Testis (tissue), 2 donors: ENCODE measurements at regions not wholly inside any gene's neighbourhood (a gene's known extent, or its start where the extent isn't known, plus 50 kb on each side); places are given as distances from the start of the nearest gene placed in this dataset.

Experiments
- POLR2A ChIP-seq: fragments of 450-650 bp; IDR thresholded peaks from one replicate; pipeline ENCODE4 v1.6.1; 2017; ENCODE audit warnings: antibody characterized with exemption, mild to moderate bottlenecking, moderate library complexity
- TF ChIP-seq, protein P1 (sequence below), 3 experiments: fragments of 450-650 bp in 2 of 3; fragments of 200-600 bp in 1 of 3; sonication (generic) in 1 of 3; IDR thresholded peaks; one replicate each; pipeline ENCODE4 v1.5.1; 2016 to 2019; ENCODE audit warnings: antibody characterized with exemption in 3 of 3, mild to moderate bottlenecking in 2 of 3, moderate library complexity in 1 of 3

DNA sequence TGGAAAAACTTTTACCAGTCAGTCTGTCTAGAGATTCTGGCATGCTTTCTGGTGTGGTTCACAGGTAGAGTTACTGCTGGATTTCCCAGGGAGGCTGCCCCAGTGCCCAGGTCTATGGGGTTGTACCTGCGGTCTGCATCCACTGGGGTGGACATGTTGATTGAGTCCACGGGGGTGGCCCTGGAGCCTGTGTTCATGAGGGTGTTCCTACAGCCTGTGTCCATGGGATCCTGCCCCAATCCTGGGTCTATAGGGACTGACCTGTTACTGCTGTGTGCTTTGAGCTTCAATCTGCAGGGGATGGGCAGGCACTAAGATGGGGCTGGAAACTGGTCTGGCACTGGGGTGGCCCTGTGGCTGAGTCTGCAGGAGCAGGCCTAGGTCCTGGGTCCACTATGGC lies 54.5 kb upstream of the PRPS1L1 start:
- TF ChIP-seq, protein P1, sequence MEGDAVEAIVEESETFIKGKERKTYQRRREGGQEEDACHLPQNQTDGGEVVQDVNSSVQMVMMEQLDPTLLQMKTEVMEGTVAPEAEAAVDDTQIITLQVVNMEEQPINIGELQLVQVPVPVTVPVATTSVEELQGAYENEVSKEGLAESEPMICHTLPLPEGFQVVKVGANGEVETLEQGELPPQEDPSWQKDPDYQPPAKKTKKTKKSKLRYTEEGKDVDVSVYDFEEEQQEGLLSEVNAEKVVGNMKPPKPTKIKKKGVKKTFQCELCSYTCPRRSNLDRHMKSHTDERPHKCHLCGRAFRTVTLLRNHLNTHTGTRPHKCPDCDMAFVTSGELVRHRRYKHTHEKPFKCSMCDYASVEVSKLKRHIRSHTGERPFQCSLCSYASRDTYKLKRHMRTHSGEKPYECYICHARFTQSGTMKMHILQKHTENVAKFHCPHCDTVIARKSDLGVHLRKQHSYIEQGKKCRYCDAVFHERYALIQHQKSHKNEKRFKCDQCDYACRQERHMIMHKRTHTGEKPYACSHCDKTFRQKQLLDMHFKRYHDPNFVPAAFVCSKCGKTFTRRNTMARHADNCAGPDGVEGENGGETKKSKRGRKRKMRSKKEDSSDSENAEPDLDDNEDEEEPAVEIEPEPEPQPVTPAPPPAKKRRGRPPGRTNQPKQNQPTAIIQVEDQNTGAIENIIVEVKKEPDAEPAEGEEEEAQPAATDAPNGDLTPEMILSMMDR (IDR thresholded peaks at IDR 0.05): no peak
- no peak for TF ChIP-seq POLR2A
